SH-SY5Y (cell line): ENCODE measurements at regions not wholly inside any gene's neighbourhood (a gene's known extent, or its start where the extent isn't known, plus 50 kb on each side); places are given as distances from the start of the nearest gene placed in this dataset.

Experiments used
- GATA2 ChIP-seq: IDR thresholded peaks from 2 replicates; pipeline ENCODE4 v1.6.1; 2011; ENCODE audit warnings: mild to moderate bottlenecking, low read depth, low read length
- GATA3 ChIP-seq: IDR thresholded peaks from 2 replicates; pipeline ENCODE4 v1.6.1; 2011; ENCODE audit warnings: low read depth, mild to moderate bottlenecking, low read length, moderate library complexity

DNA sequence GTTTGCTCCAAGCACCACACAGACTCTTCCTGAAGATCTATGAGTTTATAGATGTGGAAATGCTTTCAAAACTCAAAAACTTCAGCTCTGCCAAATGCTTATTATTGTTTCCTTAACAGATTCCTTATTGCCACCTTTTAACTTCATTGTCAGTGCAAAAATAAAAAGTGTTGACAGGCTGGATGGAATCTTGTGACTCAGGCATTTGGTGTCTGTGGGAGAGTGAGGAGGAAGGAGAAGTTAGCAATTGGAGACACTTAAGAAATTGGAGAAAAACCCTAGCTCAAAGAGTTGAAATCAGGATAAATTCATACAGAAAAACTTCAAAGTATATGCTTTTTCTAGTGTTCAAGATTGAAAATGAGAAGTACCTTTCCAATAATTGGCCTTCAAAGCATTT, 140.6 kb upstream of the PUM3 start:
- no peak for TF ChIP-seq GATA2
- TF ChIP-seq GATA3, result no peak
